ENCODE measurements at regions not wholly inside any gene's neighbourhood (a gene's known extent, or its start where the extent isn't known, plus 50 kb on each side); places are given as distances from the start of the nearest gene placed in this dataset.

- TF ChIP-seq CBX3 (IDR thresholded peaks at IDR 0.05; ENCODE audit: borderline replicate concordance, low read depth) (no peak), HDGF (IDR thresholded peaks at IDR 0.05) (no peak), ZNF622 (IDR thresholded peaks at IDR 0.05) (no peak), STAT3 (IDR thresholded peaks at IDR 0.05; ENCODE audit: low read depth, low read length) (no peak)
- TF ChIP-seq, protein P1, sequence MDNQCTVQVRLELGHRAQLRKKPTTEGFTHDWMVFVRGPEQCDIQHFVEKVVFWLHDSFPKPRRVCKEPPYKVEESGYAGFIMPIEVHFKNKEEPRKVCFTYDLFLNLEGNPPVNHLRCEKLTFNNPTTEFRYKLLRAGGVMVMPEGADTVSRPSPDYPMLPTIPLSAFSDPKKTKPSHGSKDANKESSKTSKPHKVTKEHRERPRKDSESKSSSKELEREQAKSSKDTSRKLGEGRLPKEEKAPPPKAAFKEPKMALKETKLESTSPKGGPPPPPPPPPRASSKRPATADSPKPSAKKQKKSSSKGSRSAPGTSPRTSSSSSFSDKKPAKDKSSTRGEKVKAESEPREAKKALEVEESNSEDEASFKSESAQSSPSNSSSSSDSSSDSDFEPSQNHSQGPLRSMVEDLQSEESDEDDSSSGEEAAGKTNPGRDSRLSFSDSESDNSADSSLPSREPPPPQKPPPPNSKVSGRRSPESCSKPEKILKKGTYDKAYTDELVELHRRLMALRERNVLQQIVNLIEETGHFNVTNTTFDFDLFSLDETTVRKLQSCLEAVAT (IDR thresholded peaks at IDR 0.05) = no peak
Observed at GRCh38 chr12:127761880-127762279, 505.1 kb upstream of the TMEM132C start (continued).

- ChIA-PET SMC1A (ENCODE audit: uncharacterized antibody, unreplicated experiment) (no interaction called here), CTCF (no interaction called here), RAD21 (ENCODE audit: unreplicated experiment) (interaction anchor here (0.8 kb wide), 1 partner anchor 427 kb away, joined by 3 read pairs; no protein-coding TSS in a partner anchor), POLR2A (no interaction called here)
- no peak for DNase-seq (ENCODE audit: low read depth, low spot score)
- TF ChIP-seq RELA (IDR thresholded peaks at IDR 0.05; ENCODE audit: borderline replicate concordance, partially characterized antibody) (no peak), FOS (IDR thresholded peaks at IDR 0.05; ENCODE audit: borderline replicate concordance, extremely low read depth, insufficient read length) (no peak), PML (IDR thresholded peaks at IDR 0.05; ENCODE audit: low read length) (no peak), SMC3 (IDR thresholded peaks at IDR 0.05; ENCODE audit: borderline replicate concordance, low read length) (no peak), ZNF592 (IDR thresholded peaks at IDR 0.05) (no peak), ZBED1 (IDR thresholded peaks at IDR 0.05; ENCODE audit: borderline replicate concordance) (no peak), CHD1 (IDR thresholded peaks at IDR 0.05; ENCODE audit: low read depth, low read length) (no peak), KDM1A (IDR thresholded peaks at IDR 0.05; ENCODE audit: borderline replicate concordance) (no peak), TCF3 (IDR thresholded peaks at IDR 0.05; ENCODE audit: borderline replicate concordance, insufficient read depth, low read depth, low read length) (no peak), GATAD2B (conservative IDR thresholded peaks at IDR 0.05; ENCODE audit: low read depth) (no peak), ATF2 (IDR thresholded peaks at IDR 0.05; ENCODE audit: low read length) (no peak), FOXK2 (IDR thresholded peaks at IDR 0.05) (no peak), STAT3 (IDR thresholded peaks at IDR 0.05; ENCODE audit: low read depth, low read length) (no peak), NR2F1 (conservative IDR thresholded peaks at IDR 0.05) (no peak), TBL1XR1 (IDR thresholded peaks at IDR 0.05; ENCODE audit: low read depth, low read length) (no peak), BACH1 (IDR thresholded peaks at IDR 0.05; ENCODE audit: borderline replicate concordance) (no peak)
- H3K4me1 ChIP-seq (ENCODE audit: control insufficient read depth, insufficient read depth, low read length) = no peaks in the 10 kb centered on the region
- FAIRE-seq = no peak
- no peak for ATAC-seq
- no peaks in the 10 kb centered on the region for H3K36me3 ChIP-seq (ENCODE audit: control insufficient read depth in 2 of 2, insufficient read depth in 2 of 2, low read length in 1 of 2)
- H2AFZ ChIP-seq (ENCODE audit: control insufficient read depth, low read depth, low read length) = no peak overlapping the region
- H3K79me2 ChIP-seq (ENCODE audit: control insufficient read depth, insufficient read depth, low read length) = no peaks in the 10 kb centered on the region
- no peaks in the 10 kb centered on the region for H3K27me3 ChIP-seq (replicated peaks in 1 of 2; ENCODE audit: control insufficient read depth in 2 of 2, insufficient read depth in 2 of 2, low read length in 1 of 2)
- no peak overlapping the region for H3K9ac ChIP-seq (ENCODE audit: control insufficient read depth, insufficient read depth, low read length)
- in situ Hi-C loops (cut with MboI) = no loop called here
- no peak overlapping the region for H3K27ac ChIP-seq (ENCODE audit: control insufficient read depth, insufficient read depth)
- H3K4me2 ChIP-seq (ENCODE audit: control insufficient read depth, insufficient read depth) = no peak overlapping the region
- no peak overlapping the region for H3K4me3 ChIP-seq
- intact Hi-C loops (cut with micrococcal nuclease; ENCODE audit: unreplicated experiment) = no loop called here
- WGBS (ENCODE audit: insufficient coverage, insufficient replicate concordance, low lambda C conversion rate, missing lambda C conversion rate) = 0% methylated on average over 1 of the region's 1 CpG
- no peaks in the 10 kb centered on the region; the same call in 2 of the 3 replicates for H3K9me3 ChIP-seq (replicated peaks; ENCODE audit: control insufficient read depth, insufficient read depth, low read length)
- no TSS peak for BruUV-seq (replicated peaks)
- H4K20me1 ChIP-seq (ENCODE audit: control insufficient read depth, insufficient read depth) = no peaks in the 10 kb centered on the region
Observed at GRCh38 chr12:127767656-127768055, 499.3 kb upstream of the TMEM132C start.
